Testis (tissue), 2 donors: ENCODE measurements at regions not wholly inside any gene's neighbourhood (a gene's known extent, or its start where the extent isn't known, plus 50 kb on each side); places are given as distances from the start of the nearest gene placed in this dataset.

Source experiments
- DNase-seq: peaks from one replicate; pipeline ENCODE4 v3.0.0-alpha.2; 2019
- H3K27ac ChIP-seq, 2 donors: fragments of 200-600 bp; sonication (generic); one replicate each; pipeline ENCODE4 v1.5.1; 2019
- H3K27me3 ChIP-seq: fragments of 200-600 bp; sonication (generic); one replicate; pipeline ENCODE4 v1.5.1; 2019
- H3K36me3 ChIP-seq: fragments of 200-600 bp; sonication (generic); one replicate; pipeline ENCODE4 v1.5.1; 2017; ENCODE audit warnings: low read depth; ENCODE audit errors: missing control alignments
- H3K4me1 ChIP-seq: fragments of 200-600 bp; sonication (generic); one replicate; pipeline ENCODE4 v1.5.1; 2019
- H3K4me3 ChIP-seq, 2 donors: fragments of 200-600 bp; sonication (generic); one replicate each; pipeline ENCODE4 v1.5.1; 2017 to 2019
- H3K9me3 ChIP-seq: fragments of 200-600 bp; sonication (generic); one replicate; pipeline ENCODE4 v1.5.1; 2017
- CTCF ChIP-seq, 3 experiments: fragments of 450-650 bp in 2 of 3; fragments of 200-600 bp in 1 of 3; sonication (generic) in 1 of 3; IDR thresholded peaks; one replicate each; pipeline ENCODE4 v1.5.1; 2016 to 2019; ENCODE audit warnings: antibody characterized with exemption in 3 of 3, mild to moderate bottlenecking in 2 of 3, moderate library complexity in 1 of 3
- POLR2A ChIP-seq: fragments of 450-650 bp; IDR thresholded peaks from one replicate; pipeline ENCODE4 v1.6.1; 2017; ENCODE audit warnings: antibody characterized with exemption, mild to moderate bottlenecking, moderate library complexity
- WGBS, 2 donors: methylation state at CpG; one replicate each; pipeline ENCODE4 v1.1.5; 2018; 5-methylcytosine and 5-hydroxymethylcytosine counted together
- intact Hi-C: fragments of 100-400 bp; cut with DNase I; formaldehyde crosslinking; loops from one replicate; pipeline ENCODE4 v1.15.1; 2023; ENCODE audit warnings: low total_unique reads

- Histone ChIP-seq H3K4me3 (no peak overlapping the region), H3K9me3 (no peaks in the 10 kb centered on the region), H3K4me1 (no peaks in the 10 kb centered on the region), H3K36me3 (no peaks in the 10 kb centered on the region), H3K27ac (no peak overlapping the region), H3K27me3 (no peaks in the 10 kb centered on the region)
- no peak for DNase-seq
- 79 to 87% methylated on average over 6 to 12 of the region's 12 CpGs for WGBS, 2 donors
- TF ChIP-seq CTCF (IDR thresholded peaks at IDR 0.05), result no peak
- TF ChIP-seq POLR2A, result no peak
- intact Hi-C loops, result no loop called here
These were observed 307.5 kb upstream of the SULF2 start for GRCh38 chr20:48092596-48093280.

GRCh38 chr20:48090784-48091183, 305.5 kb upstream of the SULF2 start:
- Histone ChIP-seq H3K36me3 (no peaks in the 10 kb centered on the region), H3K27me3 (no peaks in the 10 kb centered on the region), H3K4me3 (no peak overlapping the region), H3K4me1 (no peaks in the 10 kb centered on the region), H3K9me3 (no peaks in the 10 kb centered on the region), H3K27ac (no peak overlapping the region)
- no peak for TF ChIP-seq POLR2A
- no peak for TF ChIP-seq CTCF (IDR thresholded peaks at IDR 0.05)
- intact Hi-C loops, result no loop called here
- 88 to 93% methylated on average over 7 of the region's 7 CpGs for WGBS, 2 donors
- no peak for DNase-seq

- intact Hi-C loops, result no loop called here
- no peak overlapping the region for H3K4me3 ChIP-seq
- no peak overlapping the region for H3K27ac ChIP-seq
- no peaks in the 10 kb centered on the region for H3K36me3 ChIP-seq
- DNase-seq, result no peak
- no peak for TF ChIP-seq POLR2A
- no peak for TF ChIP-seq CTCF (IDR thresholded peaks at IDR 0.05)
- H3K9me3 ChIP-seq, result no peaks in the 10 kb centered on the region
- 86 to 93% methylated on average over 2 of the region's 2 CpGs for WGBS, 2 donors
- H3K27me3 ChIP-seq, result no peaks in the 10 kb centered on the region
- no peaks in the 10 kb centered on the region for H3K4me1 ChIP-seq
These were observed 305.0 kb upstream of the SULF2 start for GRCh38 chr20:48090314-48090713.

- intact Hi-C loops, result no loop called here
- no peaks in the 10 kb centered on the region for H3K9me3 ChIP-seq
- no peak for DNase-seq
- peaks cover 6% of the 10 kb centered on the region for H3K4me1 ChIP-seq
- H3K27me3 ChIP-seq, result no peaks in the 10 kb centered on the region
- no peaks in the 10 kb centered on the region for H3K36me3 ChIP-seq
- no peak overlapping the region for H3K4me3 ChIP-seq
- TF ChIP-seq POLR2A, result no peak
- no peak for TF ChIP-seq CTCF (IDR thresholded peaks at IDR 0.05)
- no peak overlapping the region for H3K27ac ChIP-seq
- WGBS, 2 donors, result 86% methylated on average over 2 of the region's 2 CpGs
These were observed 295.3 kb upstream of the SULF2 start for GRCh38 chr20:48080583-48080982.

- Histone ChIP-seq H3K36me3 (no peaks in the 10 kb centered on the region), H3K27ac (no peak overlapping the region), H3K27me3 (no peaks in the 10 kb centered on the region), H3K9me3 (no peaks in the 10 kb centered on the region), H3K4me3 (no peak overlapping the region), H3K4me1 (peaks cover 9% of the 10 kb centered on the region)
- 53 to 83% methylated on average over 5 of the region's 5 CpGs for WGBS, 2 donors
- DNase-seq, result no peak
- TF ChIP-seq POLR2A, result no peak
- no peak for TF ChIP-seq CTCF (IDR thresholded peaks at IDR 0.05)
- intact Hi-C loops, result no loop called here
These were observed 293.7 kb upstream of the SULF2 start for GRCh38 chr20:48079028-48079427.
